HL-60 (cell line): ENCODE measurements at regions not wholly inside any gene's neighbourhood (a gene's known extent, or its start where the extent isn't known, plus 50 kb on each side); places are given as distances from the start of the nearest gene placed in this dataset.

Source experiments
- DNase-seq, 2 experiments: peaks; one replicate each; pipeline ENCODE4 v3.0.0-alpha.2; 2010 to 2020; ENCODE audit warnings: low read depth in 1 of 2, low spot score in 1 of 2
- H3K27ac ChIP-seq: fragments of 250-450 bp; sonication (Bioruptor Pico); replicated peaks from 2 replicates; pipeline ENCODE4 v1.5.1; 2020; ENCODE audit warnings: mild to moderate bottlenecking, moderate library complexity
- H3K27me3 ChIP-seq: fragments of 250-450 bp; sonication (Bioruptor Pico); 2 replicates; pipeline ENCODE4 v1.5.1; 2021; ENCODE audit warnings: mild to moderate bottlenecking, moderate library complexity; ENCODE audit not compliant: insufficient read depth, poor library complexity, severe bottlenecking
- H3K4me3 ChIP-seq: replicated peaks from 2 replicates; pipeline ENCODE4 v1.5.1; 2011; ENCODE audit warnings: mild to moderate bottlenecking, control low read depth, low read length; ENCODE audit not compliant: insufficient read depth
- GABPA ChIP-seq: IDR thresholded peaks from 2 replicates; pipeline ENCODE4 v1.6.1; 2012; ENCODE audit warnings: low read depth
- POLR2AphosphoS5 ChIP-seq: IDR thresholded peaks from 2 replicates; pipeline ENCODE4 v1.6.1; 2012; ENCODE audit warnings: low read depth
- SPI1 ChIP-seq: IDR thresholded peaks from 2 replicates; pipeline ENCODE4 v1.6.1; 2012; ENCODE audit warnings: low read depth, mild to moderate bottlenecking, borderline replicate concordance
- TF ChIP-seq, protein P1 (sequence below): IDR thresholded peaks from one replicate; pipeline ENCODE4 v1.5.1; 2011; ENCODE audit warnings: low read length, control low read depth, inconsistent platforms; ENCODE audit not compliant: insufficient read depth
- TF ChIP-seq, protein P2 (sequence below): IDR thresholded peaks from 2 replicates; pipeline ENCODE4 v1.6.1; 2012; ENCODE audit warnings: low read depth; ENCODE audit not compliant: insufficient replicate concordance

DNA sequence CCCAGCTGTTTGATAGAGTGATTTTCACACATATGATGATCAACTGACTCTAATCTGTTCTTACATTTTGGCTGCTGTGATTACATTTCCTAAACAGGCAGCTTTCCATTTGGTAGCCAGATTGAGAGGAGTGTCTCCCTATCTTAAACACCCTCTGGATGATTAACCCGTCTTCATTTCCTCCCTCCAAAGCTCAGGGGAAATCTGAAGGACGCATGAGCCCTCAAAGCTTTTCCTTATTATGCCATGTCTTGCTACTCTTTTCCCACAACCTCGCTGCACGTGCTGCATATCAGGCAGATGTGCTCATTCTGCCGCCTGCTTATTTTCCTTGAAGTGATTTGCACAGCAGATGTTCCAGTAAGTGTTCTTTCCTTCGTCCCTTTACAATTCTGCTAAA lies 837.4 kb downstream of the LRRTM4 start:
- Histone ChIP-seq H3K27ac (no peak overlapping the region), H3K27me3 (no peaks in the 10 kb centered on the region), H3K4me3 (no peak overlapping the region)
- no peak for DNase-seq
- no peak for TF ChIP-seq POLR2AphosphoS5
- TF ChIP-seq GABPA, result no peak
- no peak for TF ChIP-seq SPI1
- TF ChIP-seq, protein P1, sequence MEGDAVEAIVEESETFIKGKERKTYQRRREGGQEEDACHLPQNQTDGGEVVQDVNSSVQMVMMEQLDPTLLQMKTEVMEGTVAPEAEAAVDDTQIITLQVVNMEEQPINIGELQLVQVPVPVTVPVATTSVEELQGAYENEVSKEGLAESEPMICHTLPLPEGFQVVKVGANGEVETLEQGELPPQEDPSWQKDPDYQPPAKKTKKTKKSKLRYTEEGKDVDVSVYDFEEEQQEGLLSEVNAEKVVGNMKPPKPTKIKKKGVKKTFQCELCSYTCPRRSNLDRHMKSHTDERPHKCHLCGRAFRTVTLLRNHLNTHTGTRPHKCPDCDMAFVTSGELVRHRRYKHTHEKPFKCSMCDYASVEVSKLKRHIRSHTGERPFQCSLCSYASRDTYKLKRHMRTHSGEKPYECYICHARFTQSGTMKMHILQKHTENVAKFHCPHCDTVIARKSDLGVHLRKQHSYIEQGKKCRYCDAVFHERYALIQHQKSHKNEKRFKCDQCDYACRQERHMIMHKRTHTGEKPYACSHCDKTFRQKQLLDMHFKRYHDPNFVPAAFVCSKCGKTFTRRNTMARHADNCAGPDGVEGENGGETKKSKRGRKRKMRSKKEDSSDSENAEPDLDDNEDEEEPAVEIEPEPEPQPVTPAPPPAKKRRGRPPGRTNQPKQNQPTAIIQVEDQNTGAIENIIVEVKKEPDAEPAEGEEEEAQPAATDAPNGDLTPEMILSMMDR, result no peak
- TF ChIP-seq, protein P2, sequence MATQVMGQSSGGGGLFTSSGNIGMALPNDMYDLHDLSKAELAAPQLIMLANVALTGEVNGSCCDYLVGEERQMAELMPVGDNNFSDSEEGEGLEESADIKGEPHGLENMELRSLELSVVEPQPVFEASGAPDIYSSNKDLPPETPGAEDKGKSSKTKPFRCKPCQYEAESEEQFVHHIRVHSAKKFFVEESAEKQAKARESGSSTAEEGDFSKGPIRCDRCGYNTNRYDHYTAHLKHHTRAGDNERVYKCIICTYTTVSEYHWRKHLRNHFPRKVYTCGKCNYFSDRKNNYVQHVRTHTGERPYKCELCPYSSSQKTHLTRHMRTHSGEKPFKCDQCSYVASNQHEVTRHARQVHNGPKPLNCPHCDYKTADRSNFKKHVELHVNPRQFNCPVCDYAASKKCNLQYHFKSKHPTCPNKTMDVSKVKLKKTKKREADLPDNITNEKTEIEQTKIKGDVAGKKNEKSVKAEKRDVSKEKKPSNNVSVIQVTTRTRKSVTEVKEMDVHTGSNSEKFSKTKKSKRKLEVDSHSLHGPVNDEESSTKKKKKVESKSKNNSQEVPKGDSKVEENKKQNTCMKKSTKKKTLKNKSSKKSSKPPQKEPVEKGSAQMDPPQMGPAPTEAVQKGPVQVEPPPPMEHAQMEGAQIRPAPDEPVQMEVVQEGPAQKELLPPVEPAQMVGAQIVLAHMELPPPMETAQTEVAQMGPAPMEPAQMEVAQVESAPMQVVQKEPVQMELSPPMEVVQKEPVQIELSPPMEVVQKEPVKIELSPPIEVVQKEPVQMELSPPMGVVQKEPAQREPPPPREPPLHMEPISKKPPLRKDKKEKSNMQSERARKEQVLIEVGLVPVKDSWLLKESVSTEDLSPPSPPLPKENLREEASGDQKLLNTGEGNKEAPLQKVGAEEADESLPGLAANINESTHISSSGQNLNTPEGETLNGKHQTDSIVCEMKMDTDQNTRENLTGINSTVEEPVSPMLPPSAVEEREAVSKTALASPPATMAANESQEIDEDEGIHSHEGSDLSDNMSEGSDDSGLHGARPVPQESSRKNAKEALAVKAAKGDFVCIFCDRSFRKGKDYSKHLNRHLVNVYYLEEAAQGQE, result no peak

DNA sequence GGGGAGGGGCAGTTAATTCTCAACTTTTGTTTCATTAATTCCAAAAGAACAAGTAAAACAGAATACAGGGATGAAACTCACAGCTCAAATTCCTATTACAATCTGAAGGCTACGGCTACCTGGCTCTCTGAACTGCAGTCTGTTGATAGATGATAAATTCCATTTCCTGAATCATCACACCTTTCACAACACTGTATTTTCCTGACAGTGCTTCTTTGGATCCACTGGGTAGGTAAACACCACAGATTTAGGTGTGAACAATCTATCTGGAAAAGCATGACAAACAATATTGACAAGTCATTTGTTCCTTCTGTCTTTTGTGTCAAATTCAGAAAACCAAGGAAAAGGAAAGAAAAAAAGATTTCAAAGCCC lies 843.2 kb downstream of the LRRTM4 start:
- Histone ChIP-seq H3K4me3 (no peak overlapping the region), H3K27me3 (no peaks in the 10 kb centered on the region), H3K27ac (no peak overlapping the region)
- TF ChIP-seq SPI1, result no peak
- no peak for TF ChIP-seq GABPA
- TF ChIP-seq, protein P2, result no peak
- TF ChIP-seq, protein P1, result no peak
- TF ChIP-seq POLR2AphosphoS5, result no peak
- DNase-seq, result no peak

DNA sequence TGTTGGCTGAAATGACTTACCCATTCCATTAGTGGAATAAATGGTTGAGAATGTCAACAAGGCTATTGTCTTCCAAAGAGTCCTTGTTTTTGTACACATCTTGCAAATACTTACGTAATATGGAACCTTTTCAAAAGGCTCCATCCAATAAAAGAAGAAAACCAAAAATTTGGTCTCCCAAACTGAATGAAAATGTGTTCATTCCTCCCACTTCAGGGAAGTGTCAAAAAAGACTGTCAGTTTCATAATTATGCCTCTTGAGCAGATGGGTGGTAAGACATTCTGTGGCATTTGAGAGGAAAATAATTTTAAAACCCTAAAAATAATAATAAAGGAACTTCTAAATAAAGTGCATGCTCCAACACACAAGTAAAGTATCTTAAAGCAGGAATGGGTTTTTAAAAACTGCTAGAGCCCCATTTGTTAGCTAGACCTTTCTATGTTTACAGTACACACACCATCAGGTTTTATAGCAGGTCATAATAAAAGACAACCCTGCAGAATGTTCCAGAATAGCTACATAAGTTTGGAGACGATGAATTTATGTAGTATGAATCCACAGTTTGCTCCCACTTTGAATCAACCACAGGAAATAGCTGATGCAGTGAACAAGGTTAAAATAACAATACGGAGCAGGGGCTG lies 843.7 kb downstream of the LRRTM4 start:
- no peak for TF ChIP-seq POLR2AphosphoS5
- TF ChIP-seq, protein P1, result no peak
- no peak for TF ChIP-seq SPI1
- TF ChIP-seq, protein P2, result no peak
- TF ChIP-seq GABPA, result no peak
- no peaks in the 10 kb centered on the region for H3K27me3 ChIP-seq
- DNase-seq, result no peak
- no peak overlapping the region for H3K27ac ChIP-seq
- no peak overlapping the region for H3K4me3 ChIP-seq
